ENCODE measurements at regions not wholly inside any gene's neighbourhood (a gene's known extent, or its start where the extent isn't known, plus 50 kb on each side); places are given as distances from the start of the nearest gene placed in this dataset.

DNA sequence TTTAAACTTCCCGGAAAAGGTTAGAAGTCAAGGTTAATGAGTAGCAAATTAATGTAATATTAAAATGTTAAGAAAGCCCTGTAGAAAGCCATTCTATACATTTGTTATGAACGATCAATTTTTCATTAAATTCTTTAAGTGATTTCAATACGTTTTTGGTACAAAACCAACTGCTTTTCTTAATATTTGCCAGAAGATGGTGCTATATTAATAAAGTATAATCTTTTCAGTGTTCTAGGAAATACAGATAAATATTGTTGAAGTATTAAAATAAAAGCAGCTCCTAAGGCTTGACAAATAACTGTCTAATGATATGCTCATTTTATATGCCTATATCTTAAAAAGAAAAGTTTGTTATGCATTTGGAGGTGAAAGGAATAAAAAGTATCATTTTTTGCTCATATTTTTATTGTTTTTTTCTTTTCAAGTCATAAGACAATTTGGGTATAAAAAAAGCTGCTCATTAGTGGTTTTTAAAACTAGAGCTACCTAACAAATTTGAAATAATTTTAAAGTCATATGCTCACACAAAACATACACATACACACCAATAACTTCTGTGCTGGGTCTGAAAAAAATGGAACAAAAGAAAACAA, 130.3 kb upstream of the POT1 start:
- no peaks in the 10 kb centered on the region for H3K9me3 ChIP-seq
- H3K4me1 ChIP-seq: no peaks in the 10 kb centered on the region
- H3K4me3 ChIP-seq: no peak overlapping the region
- whole genome bisulfite sequencing, 2 donors: 33 to 39% methylated on average over 3 of the region's 3 CpGs
- intact Hi-C loops (cut with DNase I): loop anchor here in 6 of 10 donors (5.0 to 10.0 kb wide), 3 partner anchors 605 to 615 kb away; no protein-coding TSS in a partner anchor
- TF ChIP-seq, protein P1, sequence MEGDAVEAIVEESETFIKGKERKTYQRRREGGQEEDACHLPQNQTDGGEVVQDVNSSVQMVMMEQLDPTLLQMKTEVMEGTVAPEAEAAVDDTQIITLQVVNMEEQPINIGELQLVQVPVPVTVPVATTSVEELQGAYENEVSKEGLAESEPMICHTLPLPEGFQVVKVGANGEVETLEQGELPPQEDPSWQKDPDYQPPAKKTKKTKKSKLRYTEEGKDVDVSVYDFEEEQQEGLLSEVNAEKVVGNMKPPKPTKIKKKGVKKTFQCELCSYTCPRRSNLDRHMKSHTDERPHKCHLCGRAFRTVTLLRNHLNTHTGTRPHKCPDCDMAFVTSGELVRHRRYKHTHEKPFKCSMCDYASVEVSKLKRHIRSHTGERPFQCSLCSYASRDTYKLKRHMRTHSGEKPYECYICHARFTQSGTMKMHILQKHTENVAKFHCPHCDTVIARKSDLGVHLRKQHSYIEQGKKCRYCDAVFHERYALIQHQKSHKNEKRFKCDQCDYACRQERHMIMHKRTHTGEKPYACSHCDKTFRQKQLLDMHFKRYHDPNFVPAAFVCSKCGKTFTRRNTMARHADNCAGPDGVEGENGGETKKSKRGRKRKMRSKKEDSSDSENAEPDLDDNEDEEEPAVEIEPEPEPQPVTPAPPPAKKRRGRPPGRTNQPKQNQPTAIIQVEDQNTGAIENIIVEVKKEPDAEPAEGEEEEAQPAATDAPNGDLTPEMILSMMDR (IDR thresholded peaks at IDR 0.05): peak in 7 of 9 donors; percentile 14 to 59 (median 44)
- no peak overlapping the region for H3K27ac ChIP-seq
- peaks cover 0 to 7% (median 0%) of the 10 kb centered on the region in 7 donors for H3K27me3 ChIP-seq
- H3K36me3 ChIP-seq: no peaks in the 10 kb centered on the region
- DNase-seq (no peak), ATAC-seq (no peak)

- Histone ChIP-seq H3K4me1 (no peaks in the 10 kb centered on the region), H3K4me3 (no peak overlapping the region), H3K36me3 (no peaks in the 10 kb centered on the region), H3K9me3 (no peaks in the 10 kb centered on the region), H3K27ac (no peak overlapping the region), H3K27me3 (peaks cover 0 to 7% (median 0%) of the 10 kb centered on the region in 7 donors)
- no peak for DNase-seq
- TF ChIP-seq, protein P1 (IDR thresholded peaks at IDR 0.05): no peak
- WGBS, 2 donors: 48 to 57% methylated on average over 3 of the region's 3 CpGs
- no peak for ATAC-seq
- intact Hi-C loops (cut with DNase I): loop anchor here in 1 of 10 donors (5.0 kb wide), 1 partner anchor 614 kb away; no protein-coding TSS in a partner anchor
Measured at GRCh38 chr7:125057963-125058362, 128.3 kb upstream of the POT1 start.

- no peak overlapping the region for H3K27ac ChIP-seq
- peaks cover 0 to 7% (median 0%) of the 10 kb centered on the region in 7 donors for H3K27me3 ChIP-seq
- H3K4me3 ChIP-seq: no peak overlapping the region
- H3K4me1 ChIP-seq: no peaks in the 10 kb centered on the region
- H3K36me3 ChIP-seq: no peaks in the 10 kb centered on the region
- TF ChIP-seq, protein P1 (IDR thresholded peaks at IDR 0.05): no peak
- no peaks in the 10 kb centered on the region for H3K9me3 ChIP-seq
- intact Hi-C loops (cut with DNase I): loop anchor here in 1 of 10 donors (5.0 kb wide), 1 partner anchor 617 kb away; no protein-coding TSS in a partner anchor
- DNase-seq (no peak), ATAC-seq (no peak)
Measured at GRCh38 chr7:125055376-125055775, 125.8 kb upstream of the POT1 start.

DNA sequence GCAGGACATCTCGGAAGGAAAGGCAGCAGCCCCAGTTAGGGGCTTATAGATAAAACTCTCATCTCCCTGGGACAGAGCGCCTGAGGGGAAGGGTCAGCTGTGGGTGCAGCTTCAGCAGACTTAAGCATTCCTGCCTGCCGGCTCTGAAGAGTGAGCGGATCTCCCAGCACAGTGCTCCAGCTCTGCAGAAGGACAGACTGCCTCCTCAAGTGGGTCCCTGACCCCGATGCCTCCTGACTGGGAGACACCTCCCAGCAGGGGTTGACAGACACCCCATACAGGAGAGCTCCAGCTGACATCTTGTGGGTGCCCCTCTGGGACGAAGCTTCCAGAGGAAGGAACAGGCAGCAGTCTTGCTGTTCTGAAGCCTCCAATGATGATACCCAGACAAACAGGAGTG, 117.1 kb upstream of the POT1 start:
- Histone ChIP-seq H3K27ac (no peak overlapping the region), H3K36me3 (no peaks in the 10 kb centered on the region), H3K4me3 (no peak overlapping the region), H3K4me1 (no peaks in the 10 kb centered on the region), H3K9me3 (no peaks in the 10 kb centered on the region), H3K27me3 (no peaks in the 10 kb centered on the region)
- DNase-seq (no peak), ATAC-seq (no peak)
- WGBS, 2 donors: 88 to 89% methylated on average over 6 of the region's 6 CpGs
- TF ChIP-seq, protein P1 (IDR thresholded peaks at IDR 0.05): no peak
- intact Hi-C loops (cut with DNase I): no loop called here

Data from heart right ventricle (tissue), 16 donors.